Keratinocyte (primary cell): ENCODE measurements at regions not wholly inside any gene's neighbourhood (a gene's known extent, or its start where the extent isn't known, plus 50 kb on each side); places are given as distances from the start of the nearest gene placed in this dataset.

Experiments
- DNase-seq: peaks from one replicate; pipeline ENCODE4 v3.0.0-alpha.2; 2011; ENCODE audit warnings: low read depth, missing footprints, low spot score
- FAIRE-seq: peaks from 2 replicates; lab custom pipeline; 2011; peaks lifted over from hg19 to GRCh38; lab: Jason Lieb, UNC
- H2AFZ ChIP-seq: 2 replicates; pipeline ENCODE4 v1.6.0; 2012; ENCODE audit warnings: low read length, control low read depth, inconsistent platforms; ENCODE audit not compliant: control insufficient read depth
- H3K27ac ChIP-seq: 2 replicates; pipeline ENCODE4 v1.5.1; 2011; ENCODE audit warnings: low read length; ENCODE audit not compliant: control insufficient read depth, insufficient read depth
- H3K27me3 ChIP-seq: 3 replicates; pipeline ENCODE4 v1.6.0; 2011; ENCODE audit warnings: low read length; ENCODE audit not compliant: control insufficient read depth, insufficient read depth; ENCODE audit errors: extremely low read depth
- H3K36me3 ChIP-seq, 2 experiments: 2 replicates in 1 of 2; 3 replicates in 1 of 2; pipeline ENCODE4 v1.5.1; 2011; ENCODE audit warnings: low read length in 2 of 2, mild to moderate bottlenecking in 1 of 2; ENCODE audit not compliant: control insufficient read depth in 2 of 2, insufficient read depth in 2 of 2; ENCODE audit errors: extremely low read depth in 1 of 2
- H3K4me1 ChIP-seq: 3 replicates; pipeline ENCODE4 v1.5.1; 2011; ENCODE audit warnings: low read length; ENCODE audit not compliant: control insufficient read depth, insufficient read depth; ENCODE audit errors: extremely low read depth
- H3K4me2 ChIP-seq: 3 replicates; pipeline ENCODE4 v1.6.0; 2011; ENCODE audit warnings: low read depth, low read length; ENCODE audit not compliant: control insufficient read depth, insufficient read depth; ENCODE audit errors: extremely low read depth
- H3K4me3 ChIP-seq, 3 experiments: fragments of 200-600 bp in 1 of 3; sonication (generic) in 1 of 3; 2 replicates in 2 of 3; 3 replicates in 1 of 3; pipeline ENCODE4 v1.5.1; 2011 to 2016; ENCODE audit warnings: low read length in 3 of 3, mild to moderate bottlenecking in 3 of 3, control low read depth in 2 of 3, inconsistent platforms in 1 of 3, low read depth in 1 of 3, mixed read lengths in 1 of 3, mixed run types in 1 of 3, moderate library complexity in 1 of 3; ENCODE audit not compliant: control insufficient read depth in 2 of 3, insufficient read depth in 2 of 3; ENCODE audit errors: extremely low read depth in 1 of 3
- H3K79me2 ChIP-seq: 2 replicates; pipeline ENCODE4 v1.6.0; 2012; ENCODE audit warnings: low read length; ENCODE audit not compliant: control insufficient read depth, insufficient read depth
- H3K9ac ChIP-seq: 3 replicates; pipeline ENCODE4 v1.6.0; 2011; ENCODE audit warnings: low read length; ENCODE audit not compliant: control insufficient read depth, insufficient read depth; ENCODE audit errors: extremely low read depth
- H3K9me1 ChIP-seq: 3 replicates; pipeline ENCODE4 v1.6.0; 2011; ENCODE audit warnings: low read length; ENCODE audit not compliant: control insufficient read depth, insufficient read depth; ENCODE audit errors: extremely low read depth
- H3K9me3 ChIP-seq: 2 replicates; pipeline ENCODE4 v1.5.1; 2012; ENCODE audit warnings: low read depth, low read length; ENCODE audit not compliant: control insufficient read depth
- H4K20me1 ChIP-seq: 3 replicates; pipeline ENCODE4 v1.6.0; 2011; ENCODE audit warnings: low read length; ENCODE audit not compliant: control insufficient read depth, insufficient read depth; ENCODE audit errors: extremely low read depth
- CTCF ChIP-seq, 3 experiments: IDR thresholded peaks in 1 of 3; conservative IDR thresholded peaks in 1 of 3; optimal IDR thresholded peaks in 1 of 3; 2 replicates in 2 of 3; 3 replicates in 1 of 3; pipeline versions ENCODE3 to v1.5.1; 2011; ENCODE audit warnings: low read length in 3 of 3, mild to moderate bottlenecking in 3 of 3, moderate library complexity in 2 of 3, control low read depth in 1 of 3, inconsistent platforms in 1 of 3; ENCODE audit not compliant: insufficient read depth in 2 of 3; ENCODE audit errors: extremely low read depth in 1 of 3
- EZH2 ChIP-seq: IDR thresholded peaks from one replicate; pipeline ENCODE4 v1.6.1; 2012; ENCODE audit warnings: inconsistent platforms, mild to moderate bottlenecking, low read length, moderate library complexity
- dilution Hi-C: fragments of 300-500 bp; cut with MboI; formaldehyde crosslinking; loops from one replicate; pipeline ENCODE4 v1.7.0; 2020; ENCODE audit warnings: low sequenced_read_pairs; ENCODE audit not compliant: extremely low pct_ligation_motif_present

GRCh38 chr9:36486933-36487481 is 85.7 kb upstream of the MELK start:
- no peak for DNase-seq
- Histone ChIP-seq H3K4me1 (peaks cover 16% of the 10 kb centered on the region), H3K9me1 (no peaks in the 10 kb centered on the region), H4K20me1 (no peaks in the 10 kb centered on the region), H3K9ac (peak overlapping the region; percentile 84), H3K36me3 (no peaks in the 10 kb centered on the region), H3K27me3 (no peaks in the 10 kb centered on the region), H3K4me3 (peak overlapping the region; percentile 78 to 91 (median 82)), H3K4me2 (peak overlapping the region; percentile 77), H3K27ac (peak overlapping the region; percentile 57), H2AFZ (peak overlapping the region; percentile 80), H3K79me2 (peaks cover 34% of the 10 kb centered on the region), H3K9me3 (no peaks in the 10 kb centered on the region)
- TF ChIP-seq CTCF (optimal IDR thresholded peaks at IDR 0.05 in 1 of 3, IDR thresholded peaks at IDR 0.05 in 1 of 3, conservative IDR thresholded peaks at IDR 0.05 in 1 of 3; ENCODE audit: extremely low read depth in 1 of 3, insufficient read depth in 2 of 3, low read length in 3 of 3) (no peak), EZH2 (no peak)
- dilution Hi-C loops = no loop called here
- FAIRE-seq = no peak

- dilution Hi-C loops = no loop called here
- Histone ChIP-seq H3K4me1 (peaks cover 16% of the 10 kb centered on the region), H3K27me3 (no peaks in the 10 kb centered on the region), H3K36me3 (no peaks in the 10 kb centered on the region), H3K79me2 (peaks cover 38% of the 10 kb centered on the region), H3K9me1 (no peaks in the 10 kb centered on the region), H2AFZ (peak overlapping the region; percentile 80), H3K4me2 (peak overlapping the region; percentile 77), H3K9me3 (no peaks in the 10 kb centered on the region), H4K20me1 (no peaks in the 10 kb centered on the region), H3K4me3 (peak overlapping the region; percentile 78 to 91 (median 82)), H3K9ac (peak overlapping the region; percentile 84), H3K27ac (peak overlapping the region; percentile 57)
- DNase-seq (no peak), FAIRE-seq (no peak)
- no peak for TF ChIP-seq EZH2
- TF ChIP-seq CTCF (optimal IDR thresholded peaks at IDR 0.05 in 1 of 3, IDR thresholded peaks at IDR 0.05 in 1 of 3, conservative IDR thresholded peaks at IDR 0.05 in 1 of 3; ENCODE audit: extremely low read depth in 1 of 3, insufficient read depth in 2 of 3, low read length in 3 of 3) = no peak
Measured at GRCh38 chr9:36486329-36486932, 86.3 kb upstream of the MELK start.
